Neutrophil (primary cell): ENCODE measurements at regions not wholly inside any gene's neighbourhood (a gene's known extent, or its start where the extent isn't known, plus 50 kb on each side); places are given as distances from the start of the nearest gene placed in this dataset.

ENCODE experiments used
- H3K27ac ChIP-seq: fragments of 200-600 bp; sonication (generic); 2 replicates; pipeline ENCODE4 v1.5.1; 2016; ENCODE audit warnings: mild to moderate bottlenecking, moderate library complexity
- H3K27me3 ChIP-seq: fragments of 200-600 bp; sonication (generic); 2 replicates; pipeline ENCODE4 v1.6.0; 2016; ENCODE audit warnings: mild to moderate bottlenecking
- H3K36me3 ChIP-seq: fragments of 200-600 bp; sonication (generic); 2 replicates; pipeline ENCODE4 v1.5.1; 2017
- H3K4me1 ChIP-seq, 2 experiments: fragments of 200-600 bp in 1 of 2; sonication (generic) in 1 of 2; 1 replicate in 1 of 2; 2 replicates in 1 of 2; pipeline versions ENCODE4 v1.5.1 to v1.6.1; 2013 to 2016; ENCODE audit warnings: low read depth in 1 of 2, low read length in 1 of 2, mild to moderate bottlenecking in 1 of 2, moderate library complexity in 1 of 2; ENCODE audit not compliant: control insufficient read depth in 1 of 2, insufficient read depth in 1 of 2
- H3K4me3 ChIP-seq, 2 experiments: fragments of 200-600 bp in 1 of 2; sonication (generic) in 1 of 2; 1 replicate in 1 of 2; 2 replicates in 1 of 2; pipeline ENCODE4 v1.5.1; 2013 to 2016; ENCODE audit warnings: low read depth in 1 of 2, low read length in 1 of 2, mild to moderate bottlenecking in 1 of 2, moderate library complexity in 1 of 2
- H3K9me3 ChIP-seq: fragments of 200-600 bp; sonication (generic); 2 replicates; pipeline ENCODE4 v1.5.1; 2016
- TF ChIP-seq, protein P1 (sequence below): fragments of 200-600 bp; sonication (generic); IDR thresholded peaks from 2 replicates; pipeline ENCODE4 v1.5.1; 2016; ENCODE audit warnings: antibody characterized with exemption

DNA sequence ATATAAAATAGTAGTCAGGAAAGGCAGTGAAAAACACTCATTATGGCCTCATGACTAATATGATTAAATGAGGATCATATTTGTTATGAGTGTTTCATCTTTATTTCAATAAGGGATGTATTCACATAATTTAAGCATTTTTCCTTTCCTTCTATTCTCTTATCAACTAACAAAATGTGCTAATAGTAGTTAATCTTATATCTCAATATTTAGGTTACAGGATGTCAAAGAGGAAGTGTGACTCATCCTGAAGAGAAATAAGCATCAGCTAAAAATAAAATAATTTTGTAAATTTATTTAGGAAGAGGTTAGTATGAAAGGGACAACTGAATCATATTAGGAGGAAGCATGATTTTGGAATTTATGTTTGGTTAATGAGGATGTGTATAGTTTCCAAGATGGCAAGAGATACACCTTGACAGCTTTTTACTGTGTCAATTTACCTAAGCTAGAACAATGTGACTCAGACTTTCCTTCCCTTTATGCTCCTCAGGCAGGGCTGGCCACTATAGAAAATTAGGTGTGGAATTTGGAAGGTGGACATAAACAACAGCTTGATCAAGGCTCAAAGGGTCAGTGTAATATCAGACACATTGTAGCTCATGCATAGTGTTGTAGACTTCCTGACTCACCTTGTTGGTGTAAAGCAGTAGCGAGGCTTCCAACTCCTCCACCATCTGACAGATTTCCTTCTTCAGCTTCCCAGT, 172.7 kb downstream of the SLITRK1 start:
- TF ChIP-seq, protein P1, sequence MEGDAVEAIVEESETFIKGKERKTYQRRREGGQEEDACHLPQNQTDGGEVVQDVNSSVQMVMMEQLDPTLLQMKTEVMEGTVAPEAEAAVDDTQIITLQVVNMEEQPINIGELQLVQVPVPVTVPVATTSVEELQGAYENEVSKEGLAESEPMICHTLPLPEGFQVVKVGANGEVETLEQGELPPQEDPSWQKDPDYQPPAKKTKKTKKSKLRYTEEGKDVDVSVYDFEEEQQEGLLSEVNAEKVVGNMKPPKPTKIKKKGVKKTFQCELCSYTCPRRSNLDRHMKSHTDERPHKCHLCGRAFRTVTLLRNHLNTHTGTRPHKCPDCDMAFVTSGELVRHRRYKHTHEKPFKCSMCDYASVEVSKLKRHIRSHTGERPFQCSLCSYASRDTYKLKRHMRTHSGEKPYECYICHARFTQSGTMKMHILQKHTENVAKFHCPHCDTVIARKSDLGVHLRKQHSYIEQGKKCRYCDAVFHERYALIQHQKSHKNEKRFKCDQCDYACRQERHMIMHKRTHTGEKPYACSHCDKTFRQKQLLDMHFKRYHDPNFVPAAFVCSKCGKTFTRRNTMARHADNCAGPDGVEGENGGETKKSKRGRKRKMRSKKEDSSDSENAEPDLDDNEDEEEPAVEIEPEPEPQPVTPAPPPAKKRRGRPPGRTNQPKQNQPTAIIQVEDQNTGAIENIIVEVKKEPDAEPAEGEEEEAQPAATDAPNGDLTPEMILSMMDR = no peak
- Histone ChIP-seq H3K9me3 (no peaks in the 10 kb centered on the region), H3K36me3 (no peaks in the 10 kb centered on the region), H3K4me3 (no peak overlapping the region), H3K27ac (no peak overlapping the region), H3K27me3 (no peaks in the 10 kb centered on the region), H3K4me1 (no peaks in the 10 kb centered on the region)

DNA sequence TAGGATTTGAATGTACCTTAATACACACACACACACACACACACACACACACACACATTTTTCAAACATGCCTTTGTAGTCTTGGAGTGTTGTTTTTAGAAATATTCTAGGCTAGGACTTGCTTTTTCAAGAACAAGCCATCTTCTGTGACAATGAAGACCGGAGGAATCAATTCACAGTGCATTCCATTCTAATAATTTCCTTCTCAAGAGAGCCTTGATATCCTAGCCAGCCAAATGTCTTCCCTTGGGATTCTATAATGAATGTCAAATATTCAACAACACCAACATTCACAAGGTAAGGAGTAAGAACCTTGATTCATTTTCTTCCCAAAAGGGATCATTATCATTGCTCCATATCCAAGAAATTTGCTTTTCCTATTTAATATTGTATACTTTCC, 180.3 kb downstream of the SLITRK1 start:
- Histone ChIP-seq H3K4me1 (no peaks in the 10 kb centered on the region), H3K27me3 (no peaks in the 10 kb centered on the region), H3K27ac (no peak overlapping the region), H3K4me3 (no peak overlapping the region), H3K9me3 (peaks cover 4% of the 10 kb centered on the region), H3K36me3 (no peaks in the 10 kb centered on the region)
- TF ChIP-seq, protein P1 = no peak

DNA sequence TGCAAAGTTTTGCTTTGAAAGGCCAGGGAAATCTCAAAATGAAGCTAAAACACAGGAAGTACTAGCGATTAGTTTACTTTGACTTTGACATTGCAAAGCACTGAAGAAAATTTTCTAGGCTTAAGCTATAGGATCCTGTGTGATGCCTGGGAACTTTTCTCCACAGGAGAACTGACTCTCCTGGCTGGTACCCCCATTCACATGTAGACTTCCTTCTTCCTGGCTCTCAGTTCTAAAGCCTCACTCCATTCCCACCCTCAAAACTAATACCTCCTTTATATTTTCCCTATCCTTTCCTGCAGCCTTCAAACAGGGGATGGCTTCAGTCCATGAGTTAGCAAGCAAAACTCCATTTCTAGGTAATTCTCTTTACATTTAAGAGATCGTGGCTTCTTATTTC, 189.5 kb downstream of the SLITRK1 start:
- no peak overlapping the region for H3K4me3 ChIP-seq
- no peaks in the 10 kb centered on the region for H3K9me3 ChIP-seq
- no peaks in the 10 kb centered on the region for H3K36me3 ChIP-seq
- no peaks in the 10 kb centered on the region for H3K4me1 ChIP-seq
- H3K27ac ChIP-seq = no peak overlapping the region
- TF ChIP-seq, protein P1 = no peak
- H3K27me3 ChIP-seq = no peaks in the 10 kb centered on the region

DNA sequence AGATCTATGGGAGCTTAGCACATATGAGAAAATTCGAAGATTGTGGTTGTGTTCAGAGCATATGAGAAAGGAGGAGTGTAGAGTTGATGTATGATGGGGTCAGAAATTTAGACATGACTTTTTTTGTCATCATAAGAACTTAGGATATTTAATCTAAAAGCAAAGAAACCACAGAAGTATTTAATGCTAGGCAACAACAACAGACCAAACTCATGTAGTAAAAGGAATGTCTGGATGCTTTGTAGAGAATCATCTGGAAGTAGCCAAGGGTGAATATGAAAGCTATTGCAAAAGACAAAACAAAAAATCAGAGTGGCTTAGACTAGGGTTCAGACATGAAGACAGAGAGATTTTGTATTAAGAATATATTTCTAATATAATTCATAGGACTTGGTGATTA, 190.3 kb downstream of the SLITRK1 start:
- no peaks in the 10 kb centered on the region for H3K36me3 ChIP-seq
- no peaks in the 10 kb centered on the region for H3K9me3 ChIP-seq
- no peaks in the 10 kb centered on the region for H3K4me1 ChIP-seq
- no peak overlapping the region for H3K4me3 ChIP-seq
- no peaks in the 10 kb centered on the region for H3K27me3 ChIP-seq
- TF ChIP-seq, protein P1 = no peak
- no peak overlapping the region for H3K27ac ChIP-seq

DNA sequence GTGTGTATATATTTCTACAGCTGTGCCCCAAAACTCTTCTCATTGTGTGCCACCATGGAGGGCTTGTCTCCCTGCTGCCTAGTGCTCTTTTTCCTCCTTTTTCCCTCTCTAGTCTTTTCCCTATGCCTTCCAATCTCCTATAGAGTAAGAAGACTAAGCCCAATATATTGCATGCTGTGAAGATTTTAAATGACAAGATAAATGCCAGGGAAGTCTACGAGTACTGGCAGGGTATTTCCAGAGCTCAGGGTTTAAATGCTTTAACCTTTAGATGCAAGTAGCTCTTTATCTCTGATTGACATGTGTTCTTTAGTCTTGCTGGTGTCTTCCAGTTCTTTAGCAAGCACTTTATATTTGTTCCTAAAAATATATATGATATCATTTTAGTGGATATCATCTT, 200.7 kb downstream of the SLITRK1 start:
- TF ChIP-seq, protein P1 = no peak
- Histone ChIP-seq H3K27me3 (no peaks in the 10 kb centered on the region), H3K36me3 (no peaks in the 10 kb centered on the region)

More for the DNA sequence above, 200.7 kb downstream of the SLITRK1 start:
- H3K27ac ChIP-seq = no peak overlapping the region
- no peaks in the 10 kb centered on the region for H3K4me1 ChIP-seq
- H3K4me3 ChIP-seq = no peak overlapping the region
- H3K9me3 ChIP-seq = no peaks in the 10 kb centered on the region
